NB4 (cell line): ENCODE measurements at regions not wholly inside any gene's neighbourhood (a gene's known extent, or its start where the extent isn't known, plus 50 kb on each side); places are given as distances from the start of the nearest gene placed in this dataset.

Source experiments
- CTCF ChIP-seq: IDR thresholded peaks from one replicate; pipeline ENCODE4 v1.5.1; 2012; ENCODE audit warnings: low read depth, low read length
- MAX ChIP-seq: IDR thresholded peaks from 2 replicates; pipeline ENCODE4 v1.6.1; 2011; ENCODE audit warnings: low read depth, low read length
- MYC ChIP-seq: IDR thresholded peaks from 2 replicates; pipeline ENCODE4 v1.6.1; 2011; ENCODE audit warnings: low read depth, low read length
- POLR2A ChIP-seq: IDR thresholded peaks from 2 replicates; pipeline ENCODE4 v1.6.1; 2011; ENCODE audit warnings: mild to moderate bottlenecking; ENCODE audit not compliant: insufficient read length; ENCODE audit errors: extremely low read depth

- TF ChIP-seq CTCF: no peak
- TF ChIP-seq MAX: no peak
- TF ChIP-seq POLR2A: no peak
- TF ChIP-seq MYC: no peak
Measured at GRCh38 chr5:89384391-89384790, 501.4 kb upstream of the MEF2C start.
